Testis (tissue), 2 donors: ENCODE measurements at regions not wholly inside any gene's neighbourhood (a gene's known extent, or its start where the extent isn't known, plus 50 kb on each side); places are given as distances from the start of the nearest gene placed in this dataset.

ENCODE experiments used
- POLR2A ChIP-seq: fragments of 450-650 bp; IDR thresholded peaks from one replicate; pipeline ENCODE4 v1.6.1; 2017; ENCODE audit warnings: antibody characterized with exemption, mild to moderate bottlenecking, moderate library complexity
- TF ChIP-seq, protein P1 (sequence below), 3 experiments: fragments of 450-650 bp in 2 of 3; fragments of 200-600 bp in 1 of 3; sonication (generic) in 1 of 3; IDR thresholded peaks; one replicate each; pipeline ENCODE4 v1.5.1; 2016 to 2019; ENCODE audit warnings: antibody characterized with exemption in 3 of 3, mild to moderate bottlenecking in 2 of 3, moderate library complexity in 1 of 3

DNA sequence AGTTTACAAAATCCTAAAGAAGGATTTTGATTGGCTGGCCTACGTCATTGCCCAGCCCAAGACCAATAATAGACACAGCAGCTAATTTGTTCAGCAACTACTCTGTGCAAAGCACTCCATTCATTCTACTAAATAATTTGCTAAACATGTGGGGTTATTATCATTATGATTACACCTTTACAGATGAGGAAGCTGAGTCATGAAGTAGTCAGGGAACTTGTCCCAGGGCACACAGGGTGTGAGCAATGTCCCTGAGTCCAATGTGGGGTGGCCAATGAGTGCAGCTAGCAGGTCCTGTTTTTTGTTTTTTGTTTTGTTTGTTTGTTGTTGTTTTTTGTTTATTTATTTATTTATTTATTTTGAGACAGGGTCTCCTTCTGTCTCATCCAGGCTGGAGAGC is 183.6 kb downstream of the ABHD5 start:
- TF ChIP-seq, protein P1, sequence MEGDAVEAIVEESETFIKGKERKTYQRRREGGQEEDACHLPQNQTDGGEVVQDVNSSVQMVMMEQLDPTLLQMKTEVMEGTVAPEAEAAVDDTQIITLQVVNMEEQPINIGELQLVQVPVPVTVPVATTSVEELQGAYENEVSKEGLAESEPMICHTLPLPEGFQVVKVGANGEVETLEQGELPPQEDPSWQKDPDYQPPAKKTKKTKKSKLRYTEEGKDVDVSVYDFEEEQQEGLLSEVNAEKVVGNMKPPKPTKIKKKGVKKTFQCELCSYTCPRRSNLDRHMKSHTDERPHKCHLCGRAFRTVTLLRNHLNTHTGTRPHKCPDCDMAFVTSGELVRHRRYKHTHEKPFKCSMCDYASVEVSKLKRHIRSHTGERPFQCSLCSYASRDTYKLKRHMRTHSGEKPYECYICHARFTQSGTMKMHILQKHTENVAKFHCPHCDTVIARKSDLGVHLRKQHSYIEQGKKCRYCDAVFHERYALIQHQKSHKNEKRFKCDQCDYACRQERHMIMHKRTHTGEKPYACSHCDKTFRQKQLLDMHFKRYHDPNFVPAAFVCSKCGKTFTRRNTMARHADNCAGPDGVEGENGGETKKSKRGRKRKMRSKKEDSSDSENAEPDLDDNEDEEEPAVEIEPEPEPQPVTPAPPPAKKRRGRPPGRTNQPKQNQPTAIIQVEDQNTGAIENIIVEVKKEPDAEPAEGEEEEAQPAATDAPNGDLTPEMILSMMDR (IDR thresholded peaks at IDR 0.05), result no peak
- no peak for TF ChIP-seq POLR2A
